ENCODE measurements at regions not wholly inside any gene's neighbourhood (a gene's known extent, or its start where the extent isn't known, plus 50 kb on each side); places are given as distances from the start of the nearest gene placed in this dataset.
"Not testable (repeated sequence)": the region's sequence is repeated elsewhere in the genome, so short reads cannot be mapped to it uniquely, and the experiment has no call there.

DNA sequence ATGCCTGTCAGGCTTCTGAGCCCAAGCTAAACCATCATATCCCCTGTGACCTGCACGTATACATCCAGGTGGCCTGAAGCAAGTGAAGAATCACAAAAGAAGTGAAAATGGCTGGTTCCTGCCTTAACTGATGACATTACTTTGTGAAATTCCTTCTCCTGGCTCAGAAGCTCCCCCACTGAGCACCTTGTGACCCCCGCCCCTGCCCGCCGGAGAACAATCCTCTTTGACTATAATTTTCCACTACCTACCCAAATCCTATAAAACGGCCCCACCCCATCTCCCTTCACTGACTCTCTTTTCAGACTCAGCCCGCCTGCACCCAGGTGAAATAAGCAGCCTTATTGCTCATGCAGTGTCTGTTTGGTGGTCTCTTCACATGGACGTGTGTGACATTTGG is 673.9 kb upstream of the TPTE start:
- not testable (repeated sequence) for TF ChIP-seq JUND (IDR thresholded peaks at IDR 0.05); SP1 (IDR thresholded peaks at IDR 0.05); YY1 (IDR thresholded peaks at IDR 0.05); RAD21 (IDR thresholded peaks at IDR 0.05); TAF1 (conservative IDR thresholded peaks at IDR 0.05); FOXA1 (IDR thresholded peaks at IDR 0.05)
- TF ChIP-seq, protein P1, sequence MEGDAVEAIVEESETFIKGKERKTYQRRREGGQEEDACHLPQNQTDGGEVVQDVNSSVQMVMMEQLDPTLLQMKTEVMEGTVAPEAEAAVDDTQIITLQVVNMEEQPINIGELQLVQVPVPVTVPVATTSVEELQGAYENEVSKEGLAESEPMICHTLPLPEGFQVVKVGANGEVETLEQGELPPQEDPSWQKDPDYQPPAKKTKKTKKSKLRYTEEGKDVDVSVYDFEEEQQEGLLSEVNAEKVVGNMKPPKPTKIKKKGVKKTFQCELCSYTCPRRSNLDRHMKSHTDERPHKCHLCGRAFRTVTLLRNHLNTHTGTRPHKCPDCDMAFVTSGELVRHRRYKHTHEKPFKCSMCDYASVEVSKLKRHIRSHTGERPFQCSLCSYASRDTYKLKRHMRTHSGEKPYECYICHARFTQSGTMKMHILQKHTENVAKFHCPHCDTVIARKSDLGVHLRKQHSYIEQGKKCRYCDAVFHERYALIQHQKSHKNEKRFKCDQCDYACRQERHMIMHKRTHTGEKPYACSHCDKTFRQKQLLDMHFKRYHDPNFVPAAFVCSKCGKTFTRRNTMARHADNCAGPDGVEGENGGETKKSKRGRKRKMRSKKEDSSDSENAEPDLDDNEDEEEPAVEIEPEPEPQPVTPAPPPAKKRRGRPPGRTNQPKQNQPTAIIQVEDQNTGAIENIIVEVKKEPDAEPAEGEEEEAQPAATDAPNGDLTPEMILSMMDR (IDR thresholded peaks at IDR 0.05; ENCODE audit: low read depth, low read length, missing input control), result not testable (repeated sequence)
- TF ChIP-seq, protein P2, sequence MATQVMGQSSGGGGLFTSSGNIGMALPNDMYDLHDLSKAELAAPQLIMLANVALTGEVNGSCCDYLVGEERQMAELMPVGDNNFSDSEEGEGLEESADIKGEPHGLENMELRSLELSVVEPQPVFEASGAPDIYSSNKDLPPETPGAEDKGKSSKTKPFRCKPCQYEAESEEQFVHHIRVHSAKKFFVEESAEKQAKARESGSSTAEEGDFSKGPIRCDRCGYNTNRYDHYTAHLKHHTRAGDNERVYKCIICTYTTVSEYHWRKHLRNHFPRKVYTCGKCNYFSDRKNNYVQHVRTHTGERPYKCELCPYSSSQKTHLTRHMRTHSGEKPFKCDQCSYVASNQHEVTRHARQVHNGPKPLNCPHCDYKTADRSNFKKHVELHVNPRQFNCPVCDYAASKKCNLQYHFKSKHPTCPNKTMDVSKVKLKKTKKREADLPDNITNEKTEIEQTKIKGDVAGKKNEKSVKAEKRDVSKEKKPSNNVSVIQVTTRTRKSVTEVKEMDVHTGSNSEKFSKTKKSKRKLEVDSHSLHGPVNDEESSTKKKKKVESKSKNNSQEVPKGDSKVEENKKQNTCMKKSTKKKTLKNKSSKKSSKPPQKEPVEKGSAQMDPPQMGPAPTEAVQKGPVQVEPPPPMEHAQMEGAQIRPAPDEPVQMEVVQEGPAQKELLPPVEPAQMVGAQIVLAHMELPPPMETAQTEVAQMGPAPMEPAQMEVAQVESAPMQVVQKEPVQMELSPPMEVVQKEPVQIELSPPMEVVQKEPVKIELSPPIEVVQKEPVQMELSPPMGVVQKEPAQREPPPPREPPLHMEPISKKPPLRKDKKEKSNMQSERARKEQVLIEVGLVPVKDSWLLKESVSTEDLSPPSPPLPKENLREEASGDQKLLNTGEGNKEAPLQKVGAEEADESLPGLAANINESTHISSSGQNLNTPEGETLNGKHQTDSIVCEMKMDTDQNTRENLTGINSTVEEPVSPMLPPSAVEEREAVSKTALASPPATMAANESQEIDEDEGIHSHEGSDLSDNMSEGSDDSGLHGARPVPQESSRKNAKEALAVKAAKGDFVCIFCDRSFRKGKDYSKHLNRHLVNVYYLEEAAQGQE (IDR thresholded peaks at IDR 0.05), result not testable (repeated sequence)
- TF ChIP-seq, protein P3, sequence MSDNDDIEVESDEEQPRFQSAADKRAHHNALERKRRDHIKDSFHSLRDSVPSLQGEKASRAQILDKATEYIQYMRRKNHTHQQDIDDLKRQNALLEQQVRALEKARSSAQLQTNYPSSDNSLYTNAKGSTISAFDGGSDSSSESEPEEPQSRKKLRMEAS (IDR thresholded peaks at IDR 0.05), result not testable (repeated sequence)
